HG02642 (cell line): ENCODE measurements at regions not wholly inside any gene's neighbourhood (a gene's known extent, or its start where the extent isn't known, plus 50 kb on each side); places are given as distances from the start of the nearest gene placed in this dataset.

ENCODE experiments used
- ATAC-seq: cut with Tn5 transposase; IDR thresholded peaks from one replicate; pipeline ENCODE4 v1.9.1; 2021; ENCODE audit warnings: mild to moderate bottlenecking; ENCODE audit not compliant: unreplicated experiment, poor library complexity

DNA sequence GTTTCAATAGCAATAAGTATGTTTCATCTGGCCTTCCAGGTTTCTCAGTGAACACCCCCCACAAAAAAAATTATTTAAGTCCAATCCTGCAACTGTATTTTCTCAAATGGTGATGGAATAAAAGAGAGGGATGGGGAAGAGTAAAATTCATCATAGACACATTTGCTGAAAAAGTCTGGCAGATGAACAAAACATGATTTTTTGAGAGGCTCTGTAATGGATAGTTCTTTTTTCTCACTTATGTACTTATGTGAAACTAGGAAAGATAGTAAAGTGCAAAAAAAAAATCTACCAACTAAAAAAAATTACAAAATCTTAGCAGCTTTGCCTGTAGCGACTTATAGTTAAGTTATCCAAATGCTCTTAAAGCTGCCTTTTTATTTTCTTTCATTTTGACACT is 412.4 kb downstream of the FOXG1 start:
- ATAC-seq = no peak

DNA sequence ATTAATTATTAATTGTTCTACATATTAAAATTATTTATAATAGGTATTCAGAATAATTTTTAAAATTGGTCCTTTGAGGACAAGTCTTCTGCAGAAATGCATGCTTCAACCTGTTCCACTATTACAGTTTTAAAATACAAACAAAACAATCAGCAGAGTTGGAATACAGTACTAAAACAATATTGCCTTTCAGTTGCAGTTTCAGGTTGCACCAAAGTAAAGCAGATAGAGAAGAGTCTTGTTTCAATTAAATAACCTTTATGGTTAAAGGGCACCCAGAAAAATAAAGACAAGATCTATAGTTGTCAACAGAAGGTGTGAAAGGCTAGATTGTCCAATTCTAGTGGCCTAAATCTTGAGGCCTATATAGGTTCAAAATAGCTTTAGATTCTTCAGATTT is 424.5 kb downstream of the FOXG1 start:
- no peak for ATAC-seq

DNA sequence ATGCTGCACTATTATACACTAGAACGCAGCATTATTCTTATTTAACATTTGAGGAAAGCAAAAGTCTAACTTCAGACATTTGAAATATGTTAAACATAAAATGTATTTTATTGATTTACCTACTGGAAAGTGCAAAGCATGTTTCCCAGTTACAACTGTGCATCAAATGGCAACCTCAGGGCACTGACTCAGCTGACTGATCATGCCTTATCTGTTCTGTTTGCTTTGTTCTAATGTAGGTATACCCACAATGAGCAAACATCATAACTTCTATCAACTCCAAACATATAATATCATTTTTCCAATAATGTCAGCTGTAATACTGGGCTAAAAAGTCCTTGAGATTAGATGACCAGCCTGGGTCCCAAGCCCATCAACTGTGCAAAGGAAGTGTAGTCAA is 431.0 kb downstream of the FOXG1 start:
- no peak for ATAC-seq

DNA sequence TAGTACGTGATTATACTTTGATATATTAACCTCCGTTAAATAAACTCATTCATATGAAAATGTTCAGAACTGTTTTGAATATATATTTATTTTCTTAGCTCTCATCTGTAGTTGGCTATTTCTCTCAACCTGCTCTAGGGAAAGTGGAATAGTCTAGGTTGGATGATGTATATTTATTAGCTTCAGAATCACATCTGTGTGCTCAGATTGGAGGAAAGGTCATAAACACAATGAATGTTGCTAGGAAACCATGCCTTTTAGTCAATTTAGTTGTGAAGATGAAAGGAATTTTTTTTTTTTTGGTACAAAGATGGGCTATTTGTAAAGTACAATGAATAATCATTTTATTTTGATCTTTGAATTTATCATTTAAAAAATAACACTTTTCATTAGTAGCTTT is 439.1 kb downstream of the FOXG1 start:
- no peak for ATAC-seq

DNA sequence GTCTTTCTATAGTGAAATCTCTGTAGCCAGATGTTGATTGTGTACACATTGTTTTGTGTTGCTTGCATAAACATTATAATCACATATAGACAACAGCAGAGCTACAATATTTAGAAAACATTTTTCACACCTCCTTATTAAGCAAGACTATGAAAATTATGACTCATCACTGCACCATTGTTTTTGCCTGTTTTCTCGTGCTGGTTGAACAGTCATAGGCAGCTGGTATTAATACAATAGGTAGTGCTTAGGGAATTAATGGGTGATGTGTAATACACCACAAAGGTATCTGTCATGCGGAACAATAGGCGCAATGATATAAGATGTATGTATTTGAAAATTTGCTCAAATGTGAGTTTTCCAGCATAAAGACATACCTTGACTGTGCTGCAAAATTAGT is 449.3 kb downstream of the FOXG1 start:
- no peak for ATAC-seq

DNA sequence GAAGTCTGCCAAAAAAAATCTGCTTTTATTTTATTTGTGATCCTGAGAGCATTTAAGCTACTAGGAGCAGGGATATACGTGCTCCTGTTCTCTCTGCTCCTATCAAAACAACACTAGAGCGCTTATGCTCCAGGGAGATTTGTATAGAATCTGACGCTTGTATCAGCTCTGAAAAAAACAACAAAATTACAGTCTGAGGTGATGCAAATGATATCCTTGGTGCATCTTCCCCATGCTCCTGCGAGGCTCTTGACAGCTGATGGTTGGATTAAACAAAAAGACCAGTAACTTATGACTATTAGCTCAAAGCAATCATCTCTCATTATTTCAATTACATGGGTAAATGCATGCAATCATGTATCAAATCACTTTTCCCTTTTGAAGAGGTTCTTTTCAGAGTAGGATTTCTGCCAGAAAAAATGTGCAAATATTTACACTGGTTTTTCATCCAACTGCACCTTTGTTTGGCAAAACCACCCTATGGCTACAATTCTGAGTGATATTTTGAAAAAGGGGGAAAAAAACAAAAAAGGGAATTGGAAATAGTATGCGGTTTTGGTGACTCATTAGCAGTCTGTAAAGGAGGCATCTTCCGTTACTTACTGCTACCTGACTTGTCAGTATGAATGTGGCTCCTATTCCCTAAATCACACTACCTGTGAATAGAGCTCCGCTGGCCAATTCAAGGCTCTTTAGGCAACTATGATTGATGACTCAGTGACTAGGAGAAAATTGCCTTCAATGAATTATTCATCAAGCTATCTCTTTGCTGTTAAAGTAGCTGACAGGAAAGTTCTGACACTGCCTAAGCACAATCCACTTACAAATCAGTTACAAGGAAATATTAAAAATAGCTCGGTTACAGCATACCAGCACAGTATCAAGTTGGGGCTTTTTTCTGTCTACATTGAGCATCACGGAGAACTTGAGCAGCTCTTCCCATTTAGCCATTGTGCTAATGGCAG is 450.0 kb downstream of the FOXG1 start:
- ATAC-seq = no peak

DNA sequence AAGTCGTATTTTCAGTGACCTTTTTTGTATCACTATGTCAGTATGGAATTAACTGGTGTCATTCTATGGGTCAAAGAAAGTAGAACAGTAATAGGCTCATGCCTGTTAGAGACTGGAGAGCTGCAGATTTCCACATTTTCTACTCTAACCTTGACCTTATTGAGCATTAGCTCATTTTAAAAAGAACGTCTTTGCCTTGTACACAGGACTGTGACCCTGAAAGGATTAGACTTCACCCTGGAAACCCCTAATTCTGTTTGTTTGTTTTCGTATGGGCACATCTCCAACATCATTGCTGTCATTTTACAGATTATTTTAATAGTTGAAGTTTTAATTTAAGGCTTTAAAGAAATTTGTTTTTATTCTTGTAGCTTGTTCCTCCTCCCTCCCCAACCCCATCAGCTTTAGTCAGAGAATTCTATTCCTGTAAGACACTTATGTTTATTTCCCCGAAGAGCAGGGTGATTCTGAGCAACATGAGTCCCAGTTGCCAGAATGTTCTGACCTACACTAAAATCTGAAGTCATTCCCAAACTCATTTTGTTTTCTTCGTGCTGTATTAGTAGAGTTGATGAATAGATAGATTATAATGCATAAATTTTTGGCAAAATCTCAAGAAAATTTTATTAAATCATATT is 451.3 kb downstream of the FOXG1 start:
- no peak for ATAC-seq

DNA sequence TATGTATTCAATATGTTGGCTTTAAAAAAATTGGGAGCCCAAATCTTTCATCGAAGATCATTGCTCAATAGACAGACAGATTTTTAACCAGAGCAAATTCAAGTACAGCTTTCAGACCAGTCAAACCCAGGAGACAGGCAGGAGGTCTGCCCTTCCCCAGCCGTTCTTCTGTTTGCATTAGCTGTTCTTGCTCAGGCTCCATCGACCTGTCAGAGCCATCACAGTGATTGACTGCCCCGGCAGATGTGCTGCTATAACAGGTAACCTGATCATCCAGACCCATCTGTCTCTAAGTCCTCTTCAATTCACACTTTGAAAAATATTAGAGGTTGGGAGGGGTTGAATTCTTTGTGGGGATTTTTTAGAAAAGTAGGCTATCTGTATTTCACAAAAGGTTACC is 453.5 kb downstream of the FOXG1 start:
- no peak for ATAC-seq

DNA sequence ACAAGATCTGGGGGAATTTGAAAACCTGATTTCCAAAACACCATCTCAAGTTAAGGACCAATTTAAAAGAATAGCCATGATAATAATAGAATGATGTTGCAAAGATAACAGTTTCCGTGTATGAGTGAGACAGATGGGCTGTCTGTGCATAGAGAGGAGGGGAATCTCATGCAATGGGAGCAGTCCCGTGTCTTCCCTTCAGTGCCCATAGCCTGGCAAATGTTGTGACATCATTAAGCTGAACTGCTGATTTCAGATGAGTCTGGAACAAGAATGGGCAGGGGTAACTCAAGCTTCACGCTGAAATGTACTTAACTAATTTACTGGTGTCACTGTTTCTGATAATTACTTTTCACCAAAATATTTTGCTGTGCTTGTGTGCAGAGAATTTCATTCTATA is 454.0 kb downstream of the FOXG1 start:
- ATAC-seq = no peak

DNA sequence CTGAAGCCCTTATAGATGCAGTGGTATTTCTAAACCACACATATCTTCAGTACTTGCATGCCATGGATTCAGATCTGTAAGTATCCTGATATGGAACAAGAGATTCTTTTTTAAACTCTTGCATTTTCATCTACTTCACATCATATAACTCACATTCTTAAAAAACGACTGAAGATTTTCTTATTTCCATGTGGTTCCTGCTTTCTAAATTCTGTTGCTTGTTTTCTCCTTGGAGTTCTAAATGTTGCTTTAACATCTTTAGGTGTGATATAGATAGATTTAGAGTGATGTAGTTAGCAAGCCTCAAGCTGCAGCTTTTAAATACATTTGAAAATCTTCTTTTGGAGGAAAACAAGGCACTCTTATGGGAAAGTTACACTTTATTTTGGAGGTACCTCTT is 455.4 kb downstream of the FOXG1 start:
- no peak for ATAC-seq

DNA sequence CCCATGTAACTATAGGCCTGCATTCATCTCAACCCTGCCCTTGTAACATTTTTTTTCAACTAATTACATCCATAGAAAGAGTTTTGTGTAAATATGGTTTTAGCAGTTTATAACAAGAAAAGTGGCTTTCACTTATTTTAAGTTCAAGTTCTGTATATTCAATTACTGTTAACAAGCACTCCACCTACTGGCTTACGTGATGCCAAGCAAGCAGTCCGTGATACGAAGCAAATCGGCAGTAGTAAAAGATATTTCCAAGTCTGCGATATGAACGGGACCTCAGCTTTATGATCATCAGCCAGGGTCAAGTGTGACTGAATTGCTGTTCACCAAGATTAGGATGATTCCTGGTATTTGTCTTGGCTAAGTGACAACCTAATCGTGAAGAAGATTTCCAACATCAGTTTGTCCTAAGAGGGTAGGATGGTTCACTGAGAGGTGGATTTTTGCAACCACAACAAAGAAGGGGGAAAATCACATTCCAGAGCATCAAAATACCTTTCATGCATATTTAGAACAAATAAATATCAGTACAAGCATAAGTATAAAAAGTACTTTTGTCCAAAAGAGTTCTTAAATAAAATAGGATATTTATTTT is 456.2 kb downstream of the FOXG1 start:
- ATAC-seq = no peak

DNA sequence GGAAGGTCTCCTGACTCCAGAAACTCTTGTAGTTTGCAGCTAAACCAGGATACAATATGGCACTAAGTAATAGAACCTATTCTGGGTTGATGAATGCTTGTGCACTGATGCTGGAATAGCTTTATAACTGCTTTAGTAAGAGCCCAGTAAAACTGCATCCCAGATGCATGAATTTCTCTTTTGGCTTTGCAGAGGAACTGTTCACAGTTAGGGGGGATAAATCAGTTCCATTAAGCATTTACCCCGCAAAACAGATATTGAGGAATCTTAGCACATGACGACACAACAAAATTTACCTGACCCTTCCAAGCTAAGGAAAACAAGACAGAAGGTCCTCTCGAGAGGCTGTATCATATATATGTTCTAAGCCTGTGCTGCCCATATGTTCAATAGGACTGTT is 457.4 kb downstream of the FOXG1 start:
- no peak for ATAC-seq

DNA sequence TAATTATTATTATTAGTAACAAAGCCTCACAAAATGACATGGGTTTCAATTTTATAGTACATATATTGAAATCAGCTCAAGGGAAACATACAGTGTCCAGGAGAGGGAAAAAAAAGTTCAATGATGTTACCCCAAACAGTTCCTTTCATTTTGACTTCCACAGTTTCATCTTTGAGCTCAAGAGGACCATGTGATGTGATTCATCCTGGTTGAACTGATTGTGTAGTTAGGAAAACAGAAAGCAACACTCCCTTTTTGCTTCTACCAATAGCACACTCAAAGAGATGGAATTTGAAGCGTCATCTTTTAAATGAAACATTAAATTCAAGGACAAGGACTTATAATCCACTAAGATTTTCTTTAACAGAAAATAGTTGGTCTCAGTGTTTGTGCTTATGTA is 461.0 kb downstream of the FOXG1 start:
- no peak for ATAC-seq

DNA sequence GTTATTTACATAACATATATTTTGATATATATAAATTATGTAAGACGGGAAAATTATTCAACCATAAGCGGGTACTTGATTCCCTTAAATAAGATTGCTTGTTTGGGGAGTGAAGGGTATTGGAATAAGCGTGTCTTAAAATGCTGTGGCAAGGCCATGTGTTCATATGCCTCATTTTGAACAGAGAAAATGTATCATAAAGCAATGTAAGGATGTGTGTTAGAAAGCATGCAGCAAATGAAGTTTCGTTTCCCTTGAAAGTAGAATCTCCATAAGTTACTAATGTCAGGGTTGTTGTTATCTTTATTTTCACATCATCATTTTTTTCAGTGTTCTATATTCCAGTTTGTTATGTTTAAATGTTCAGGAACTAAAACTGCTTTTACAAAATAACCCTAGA is 465.6 kb downstream of the FOXG1 start:
- no peak for ATAC-seq

DNA sequence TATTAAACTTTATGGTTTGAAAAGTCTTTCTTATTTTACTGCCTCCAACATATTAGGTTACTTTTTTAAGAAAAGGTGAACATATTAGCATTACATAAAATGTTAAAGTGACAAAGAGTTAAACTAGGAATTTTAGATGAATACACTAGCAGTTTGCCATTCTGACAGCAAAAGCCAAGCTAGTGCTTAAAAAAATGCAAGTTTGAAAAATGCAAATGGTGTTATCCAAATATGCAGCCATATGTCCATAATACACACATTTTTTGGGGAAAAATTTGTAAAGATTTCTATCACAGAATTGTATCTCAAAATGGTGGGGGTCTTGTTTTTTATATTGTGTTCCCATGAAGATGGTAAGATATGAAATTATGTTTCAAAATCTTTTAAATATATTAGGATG is 466.1 kb downstream of the FOXG1 start:
- no peak for ATAC-seq

DNA sequence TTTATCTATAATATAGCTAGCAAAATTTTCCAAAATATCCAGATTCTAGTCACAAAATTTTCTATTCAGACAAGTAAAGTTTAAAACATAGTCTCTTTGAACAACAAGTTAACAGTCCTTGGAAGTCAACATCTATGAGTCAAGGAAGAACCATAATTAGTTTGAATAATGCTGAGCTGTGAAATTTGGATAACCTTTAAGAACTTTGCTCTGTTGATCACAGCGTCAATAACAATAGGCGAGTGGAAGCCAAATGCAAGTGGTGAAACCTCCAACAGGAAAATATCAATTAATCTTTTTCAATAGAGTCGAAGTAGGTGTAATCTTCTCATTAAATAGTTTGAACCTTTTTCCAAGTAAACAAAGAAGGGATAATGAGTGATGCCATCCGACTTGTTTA is 466.6 kb downstream of the FOXG1 start:
- no peak for ATAC-seq

DNA sequence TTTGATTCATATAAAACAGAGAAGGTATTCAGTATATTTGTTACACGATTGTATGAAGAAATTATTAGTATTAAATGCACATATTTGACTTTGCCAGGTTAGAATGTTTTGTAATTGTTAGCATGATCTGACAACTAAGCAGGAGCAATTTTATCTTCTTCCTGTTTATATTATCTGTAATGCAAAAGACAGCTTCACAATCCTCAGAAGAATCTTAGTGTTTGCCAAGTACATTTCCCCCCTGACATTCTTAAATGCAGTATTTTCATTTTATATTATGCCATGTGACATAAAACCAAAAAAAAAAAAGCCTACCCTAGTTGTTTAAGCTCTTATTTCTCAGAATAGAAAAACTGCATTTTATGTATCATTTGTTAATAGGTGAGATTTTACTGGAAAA is 469.4 kb downstream of the FOXG1 start:
- no peak for ATAC-seq

DNA sequence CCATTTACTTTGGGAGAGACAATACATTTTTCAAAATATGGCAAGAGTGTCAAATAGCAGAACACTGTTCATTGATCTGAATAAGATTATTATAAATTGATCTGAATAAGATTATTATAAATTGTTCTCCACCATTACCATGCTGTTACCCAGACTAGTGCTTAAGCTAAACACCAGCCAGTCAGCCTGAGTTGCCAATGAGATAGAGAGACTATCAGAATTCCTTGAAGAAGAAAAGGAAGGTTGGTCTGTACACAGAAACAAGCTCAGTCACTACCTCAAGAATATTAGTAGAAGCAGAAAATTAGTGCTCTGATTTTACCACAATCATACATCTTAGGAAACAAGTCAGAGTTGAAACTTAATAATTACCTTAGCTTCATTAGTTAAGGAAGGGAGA is 469.8 kb downstream of the FOXG1 start:
- no peak for ATAC-seq

DNA sequence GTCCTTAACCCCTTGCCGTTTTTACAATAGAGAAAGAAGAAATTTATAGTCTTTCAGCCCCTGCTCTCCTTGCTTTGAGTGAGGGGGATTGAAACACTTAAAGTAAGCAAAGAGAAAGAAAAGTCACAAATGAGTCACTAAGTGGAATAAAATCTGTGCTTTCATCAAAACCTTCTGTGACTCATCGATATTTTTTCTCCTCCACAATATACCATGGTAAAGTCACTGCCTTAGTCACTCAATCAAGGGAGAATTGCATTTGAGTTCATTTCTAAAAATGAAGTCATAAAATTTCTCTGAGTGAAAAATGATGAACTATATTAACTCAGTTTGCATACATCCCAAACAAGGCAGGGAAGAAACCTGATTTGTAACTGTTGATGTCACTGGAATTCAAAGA is 470.3 kb downstream of the FOXG1 start:
- no peak for ATAC-seq

DNA sequence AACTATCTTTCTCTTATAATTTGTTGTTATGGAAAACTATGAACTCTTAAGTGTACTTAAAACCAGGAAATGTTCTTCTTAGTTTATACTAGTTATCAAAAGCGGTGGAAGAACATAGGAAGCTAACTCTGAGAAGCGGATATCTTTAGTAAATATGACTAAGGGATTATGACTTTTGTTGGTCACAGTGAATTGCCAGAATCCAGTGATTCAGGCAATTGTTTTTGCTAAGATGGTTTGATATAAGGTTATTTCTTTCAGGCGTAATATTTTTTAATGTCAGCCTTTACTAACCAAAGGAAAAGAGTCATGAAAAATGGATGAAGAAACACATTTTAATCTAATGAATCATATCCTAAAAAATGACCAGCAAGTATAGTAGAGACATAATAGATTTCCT is 473.5 kb downstream of the FOXG1 start:
- ATAC-seq = no peak
